Testis (tissue), 2 donors: ENCODE measurements at regions not wholly inside any gene's neighbourhood (a gene's known extent, or its start where the extent isn't known, plus 50 kb on each side); places are given as distances from the start of the nearest gene placed in this dataset.

ENCODE experiments used
- POLR2A ChIP-seq: fragments of 450-650 bp; IDR thresholded peaks from one replicate; pipeline ENCODE4 v1.6.1; 2017; ENCODE audit warnings: antibody characterized with exemption, mild to moderate bottlenecking, moderate library complexity
- TF ChIP-seq, protein P1 (sequence below), 3 experiments: fragments of 450-650 bp in 2 of 3; fragments of 200-600 bp in 1 of 3; sonication (generic) in 1 of 3; IDR thresholded peaks; one replicate each; pipeline ENCODE4 v1.5.1; 2016 to 2019; ENCODE audit warnings: antibody characterized with exemption in 3 of 3, mild to moderate bottlenecking in 2 of 3, moderate library complexity in 1 of 3

DNA sequence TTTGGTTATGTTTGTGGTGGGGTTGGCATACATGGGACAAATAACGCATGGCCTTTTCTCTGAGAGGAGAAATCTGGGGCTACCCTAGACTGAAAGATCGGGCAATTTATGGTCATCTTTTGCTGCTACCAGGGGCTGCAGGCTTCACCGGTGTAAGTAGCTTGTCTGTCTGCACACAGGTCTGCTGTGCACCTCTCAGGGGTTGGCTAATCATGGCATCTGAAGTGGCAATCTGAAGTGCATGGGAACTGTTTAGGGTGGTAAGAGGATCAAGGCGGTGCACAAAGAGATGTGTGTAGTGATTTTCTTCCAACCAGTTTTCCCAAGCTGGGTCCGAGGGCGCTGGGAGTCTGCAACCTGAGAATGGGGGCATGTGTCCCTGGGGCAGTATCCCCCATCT, 141.3 kb downstream of the EMP1 start:
- TF ChIP-seq, protein P1, sequence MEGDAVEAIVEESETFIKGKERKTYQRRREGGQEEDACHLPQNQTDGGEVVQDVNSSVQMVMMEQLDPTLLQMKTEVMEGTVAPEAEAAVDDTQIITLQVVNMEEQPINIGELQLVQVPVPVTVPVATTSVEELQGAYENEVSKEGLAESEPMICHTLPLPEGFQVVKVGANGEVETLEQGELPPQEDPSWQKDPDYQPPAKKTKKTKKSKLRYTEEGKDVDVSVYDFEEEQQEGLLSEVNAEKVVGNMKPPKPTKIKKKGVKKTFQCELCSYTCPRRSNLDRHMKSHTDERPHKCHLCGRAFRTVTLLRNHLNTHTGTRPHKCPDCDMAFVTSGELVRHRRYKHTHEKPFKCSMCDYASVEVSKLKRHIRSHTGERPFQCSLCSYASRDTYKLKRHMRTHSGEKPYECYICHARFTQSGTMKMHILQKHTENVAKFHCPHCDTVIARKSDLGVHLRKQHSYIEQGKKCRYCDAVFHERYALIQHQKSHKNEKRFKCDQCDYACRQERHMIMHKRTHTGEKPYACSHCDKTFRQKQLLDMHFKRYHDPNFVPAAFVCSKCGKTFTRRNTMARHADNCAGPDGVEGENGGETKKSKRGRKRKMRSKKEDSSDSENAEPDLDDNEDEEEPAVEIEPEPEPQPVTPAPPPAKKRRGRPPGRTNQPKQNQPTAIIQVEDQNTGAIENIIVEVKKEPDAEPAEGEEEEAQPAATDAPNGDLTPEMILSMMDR (IDR thresholded peaks at IDR 0.05), result no peak
- no peak for TF ChIP-seq POLR2A
